NCI-H2227 (cell line): ENCODE measurements at regions not wholly inside any gene's neighbourhood (a gene's known extent, or its start where the extent isn't known, plus 50 kb on each side); places are given as distances from the start of the nearest gene placed in this dataset.
A peak's percentile ranks its signal among the peaks of the same experiment; 100 is the strongest.

Experiments used
- DNase-seq: peaks from one replicate; lab custom pipeline; 2025; ENCODE audit not compliant: unreplicated experiment; lab: John Stamatoyannopoulos, UW

DNA sequence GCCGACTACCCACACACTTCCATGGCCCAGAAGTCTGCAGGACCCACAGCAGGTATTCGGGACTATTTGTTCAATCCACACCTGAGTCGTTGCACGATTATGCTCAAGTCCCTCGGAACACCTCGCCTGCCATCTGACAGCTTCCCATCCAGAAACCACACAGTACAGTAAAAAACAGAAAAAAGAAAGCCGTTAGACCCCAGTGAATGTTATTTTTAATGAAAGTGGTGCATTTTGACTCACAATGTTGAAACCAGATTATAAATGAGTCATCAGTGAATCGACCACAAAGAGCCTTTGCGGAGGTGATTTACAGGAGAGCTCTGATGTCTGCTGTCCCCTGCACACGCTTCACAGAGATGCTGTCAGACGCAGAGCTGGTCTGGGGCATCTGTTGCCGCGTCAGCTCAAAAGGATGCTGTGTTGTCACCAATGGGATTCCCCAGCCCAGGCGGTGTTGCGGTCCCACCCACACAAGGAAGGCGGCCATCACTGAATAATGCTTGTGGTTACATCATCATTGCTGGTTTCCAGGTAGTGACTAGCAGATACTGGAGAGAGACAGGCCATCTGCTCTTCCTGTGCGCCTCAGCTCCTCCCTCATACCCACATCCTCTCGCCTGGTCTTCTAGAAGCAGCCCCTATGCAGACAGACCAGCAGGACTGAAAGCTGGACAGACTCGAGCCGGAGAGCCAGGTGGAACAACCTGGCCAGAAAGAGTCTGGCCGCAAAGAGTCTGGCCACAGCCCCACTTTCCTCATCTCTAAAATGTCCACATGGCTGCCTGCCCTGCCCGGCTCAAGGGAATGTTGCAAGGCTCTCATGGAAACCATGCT lies 116.8 kb downstream of the TOMM20 start:
- no peak for DNase-seq

DNA sequence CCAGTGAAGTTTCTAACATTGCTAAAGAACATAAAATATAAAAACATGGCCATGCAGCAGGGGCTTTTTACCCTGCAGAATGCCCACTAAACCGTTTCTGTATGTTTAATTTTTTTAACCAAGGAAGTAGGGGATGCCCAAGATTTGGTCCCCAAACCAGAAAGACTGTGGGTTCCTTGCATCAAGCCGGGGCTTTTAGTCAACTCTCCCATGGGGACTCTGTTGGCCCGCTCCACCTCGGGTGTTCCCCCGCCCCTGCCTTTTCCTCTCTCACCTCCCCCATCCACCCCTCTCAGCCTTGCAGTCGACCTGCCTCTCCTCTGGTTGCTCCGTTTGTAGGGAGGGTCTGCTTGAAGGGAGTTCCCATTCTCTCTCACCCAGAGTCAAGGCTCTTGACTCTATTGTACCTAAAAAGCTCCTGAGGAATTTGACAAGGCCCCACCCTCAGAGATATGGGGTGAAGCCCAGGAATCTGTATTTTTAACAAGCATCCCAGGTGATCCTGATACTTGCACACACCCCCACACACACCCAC lies 117.5 kb downstream of the TOMM20 start:
- DNase-seq, result no peak

- no peak for DNase-seq
Observed at GRCh38 chr1:235009561-235010306, 118.9 kb downstream of the TOMM20 start.

DNA sequence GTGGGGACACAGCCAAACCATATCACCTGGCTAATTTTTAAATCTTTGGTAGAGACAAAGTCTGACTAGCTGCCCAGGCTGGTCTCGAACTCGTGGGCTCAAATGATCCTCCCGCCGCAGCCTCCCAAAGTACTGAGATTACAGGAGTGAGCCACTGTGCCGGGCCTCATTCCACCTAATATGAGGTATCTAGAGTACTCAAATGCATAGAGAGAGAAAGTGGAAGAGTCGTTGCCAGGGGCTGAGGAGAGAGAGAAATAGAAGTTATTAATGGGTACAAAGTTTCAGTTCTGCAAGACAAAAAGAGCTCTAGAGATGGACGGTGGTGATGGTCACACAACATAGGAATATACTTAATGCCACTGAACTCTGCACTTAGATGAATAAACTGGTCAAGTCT lies 119.6 kb downstream of the TOMM20 start:
- no peak for DNase-seq

- DNase-seq, result no peak
Observed at GRCh38 chr1:235008239-235008638, 120.4 kb downstream of the TOMM20 start.

DNA sequence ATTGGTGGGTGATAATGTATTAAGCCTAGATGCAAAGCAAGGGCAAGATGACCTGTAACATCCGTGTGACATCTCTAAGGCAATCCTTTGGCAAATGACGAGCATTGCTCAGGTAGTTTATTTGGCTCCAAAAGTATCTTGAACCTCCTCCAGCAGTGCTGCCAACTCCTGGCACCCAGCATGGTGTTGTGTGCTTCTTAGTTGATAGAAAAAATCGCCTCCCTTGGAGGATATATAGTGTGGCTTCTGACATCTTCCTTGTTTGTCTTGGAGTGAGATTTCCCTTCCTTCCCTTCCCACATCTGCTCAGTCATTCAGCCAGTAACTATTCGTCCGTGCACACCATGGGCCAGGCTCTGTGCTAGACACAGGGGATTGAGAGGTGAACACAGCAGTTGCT lies 121.8 kb downstream of the TOMM20 start:
- no peak for DNase-seq

DNA sequence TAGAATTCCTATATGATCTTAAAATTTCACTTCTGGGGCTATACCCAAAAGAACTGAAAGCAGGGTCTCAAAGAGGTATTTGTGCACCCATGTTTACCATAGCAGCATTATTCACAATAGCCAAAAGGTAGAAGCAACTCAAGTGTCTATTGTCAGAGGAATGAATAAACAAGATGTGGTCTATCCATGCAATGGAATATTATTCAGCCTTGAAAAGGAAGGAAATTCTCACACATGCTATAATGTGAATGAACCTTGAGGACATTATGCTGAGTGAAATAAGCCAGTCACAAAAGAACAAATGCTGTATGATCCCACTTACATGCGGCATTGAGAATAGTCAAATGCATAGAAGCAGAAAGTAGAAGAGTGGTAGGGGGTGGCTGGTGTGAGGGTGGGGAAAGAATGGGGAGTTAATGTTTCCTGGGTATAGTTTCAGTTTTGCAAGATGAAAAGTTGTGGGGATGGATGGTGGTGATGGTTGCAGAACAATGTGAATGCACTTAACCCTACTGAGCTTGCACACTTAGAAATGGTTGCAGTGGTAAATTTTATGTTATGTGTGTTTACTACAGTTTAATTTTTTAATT lies 122.4 kb downstream of the TOMM20 start:
- DNase-seq, result no peak

- DNase-seq, result no peak
Observed at GRCh38 chr1:235004840-235005391, 123.7 kb downstream of the TOMM20 start.

DNA sequence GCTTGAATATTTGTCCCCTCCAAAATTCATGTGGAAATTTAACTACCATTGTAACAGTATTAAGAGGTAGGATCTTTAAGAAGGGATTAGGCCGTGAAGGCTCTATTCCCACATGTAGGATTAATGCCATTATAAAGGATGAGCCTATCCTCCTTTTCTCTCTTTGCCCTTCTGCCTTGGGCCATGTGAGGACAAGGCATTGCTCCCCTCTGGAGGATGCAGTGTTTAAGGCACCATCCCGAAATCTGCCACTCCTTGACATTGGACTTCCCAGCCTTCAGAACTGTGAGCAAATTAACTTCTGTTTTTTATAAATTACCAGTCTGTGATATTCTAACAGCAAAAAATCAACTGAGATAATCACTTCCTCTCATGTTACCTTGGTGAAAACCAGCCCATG lies 124.4 kb downstream of the TOMM20 start:
- DNase-seq, result no peak

GRCh38 chr1:235002706-235003300 lies 125.8 kb downstream of the TOMM20 start:
- no peak for DNase-seq

DNA sequence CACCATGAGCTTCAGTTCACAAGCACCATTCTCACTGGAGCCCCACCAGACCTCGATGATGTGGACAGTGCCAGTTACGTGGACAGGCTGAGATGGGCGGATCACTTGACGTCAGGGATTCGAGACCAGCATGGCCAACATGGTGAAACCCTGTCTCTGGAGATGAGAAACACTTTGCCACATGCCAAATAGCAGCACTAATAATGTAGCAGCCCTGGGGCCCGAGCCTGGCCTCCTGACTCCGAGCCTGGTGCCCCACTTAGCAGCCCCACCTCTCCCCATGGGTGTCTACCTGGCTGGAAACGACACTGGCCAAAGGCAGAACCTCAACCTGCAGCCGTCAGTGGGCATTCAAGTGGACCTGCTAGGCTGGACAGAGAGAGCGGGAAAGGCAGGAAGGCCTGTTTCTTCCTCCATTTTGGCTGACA lies 129.1 kb downstream of the TOMM20 start:
- DNase-seq, result no peak

GRCh38 chr1:234997896-234998741 lies 130.5 kb downstream of the TOMM20 start:
- DNase-seq, result no peak

GRCh38 chr1:234997201-234997895 lies 131.3 kb downstream of the TOMM20 start:
- DNase-seq, result peak; percentile 21

- no peak for DNase-seq
Observed at GRCh38 chr1:234996245-234996757, 132.3 kb downstream of the TOMM20 start.

- no peak for DNase-seq
Observed at GRCh38 chr1:234994436-234995295, 134.0 kb downstream of the TOMM20 start.

GRCh38 chr1:234992065-234992464 lies 136.6 kb downstream of the TOMM20 start:
- DNase-seq, result no peak

DNA sequence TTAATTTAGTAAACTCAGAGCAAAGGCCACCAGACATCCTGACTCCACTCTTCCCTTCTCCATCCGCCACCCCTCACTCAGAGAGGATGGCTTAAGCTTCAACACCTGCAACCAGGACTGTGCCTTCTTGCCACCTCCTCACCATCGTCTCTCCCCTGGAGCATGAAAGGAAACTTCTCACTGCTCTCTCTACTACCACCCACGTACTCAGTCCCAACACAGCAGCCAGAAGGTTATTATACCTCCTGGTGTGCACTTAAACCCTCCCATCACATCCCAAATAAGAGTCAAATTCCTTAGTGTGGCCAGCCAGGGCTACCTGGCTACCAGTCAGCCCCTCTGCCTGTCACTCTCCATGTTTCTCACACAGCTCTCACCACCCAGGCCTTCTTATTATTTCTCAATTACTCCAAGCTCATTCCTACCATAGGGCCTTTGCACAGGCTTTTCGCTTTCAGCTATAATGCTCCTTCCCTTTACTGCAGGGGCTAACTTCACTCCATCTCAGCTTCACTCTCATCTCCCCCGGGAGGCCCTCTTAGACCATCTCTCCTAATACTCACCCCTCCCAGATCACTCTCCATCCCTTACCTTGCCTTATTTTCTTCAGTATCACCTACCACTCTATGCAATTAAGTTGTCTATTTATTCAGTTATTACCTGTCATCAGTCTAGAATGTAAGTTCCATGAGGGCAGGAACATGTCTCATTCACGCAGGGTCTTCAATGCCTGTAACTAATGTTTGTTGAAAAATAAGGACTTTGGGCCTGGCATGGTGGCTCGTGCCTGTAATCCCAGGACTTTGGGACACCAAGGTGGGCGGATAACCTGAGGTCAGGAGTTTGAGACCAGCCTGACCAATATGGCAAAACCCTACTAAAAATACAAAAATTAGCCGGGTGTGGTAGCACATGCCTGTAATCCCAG lies 137.5 kb downstream of the TOMM20 start:
- DNase-seq, result no peak
